ENCODE measurements at regions not wholly inside any gene's neighbourhood (a gene's known extent, or its start where the extent isn't known, plus 50 kb on each side); places are given as distances from the start of the nearest gene placed in this dataset.

- DNase-seq (ENCODE audit: low read depth): no peak
Measured at GRCh38 chr5:74288448-74289108, 351.9 kb downstream of the ENC1 start.

GRCh38 chr5:74288038-74288437, 352.5 kb downstream of the ENC1 start:
- DNase-seq (ENCODE audit: low read depth): no peak

- no peak for DNase-seq (ENCODE audit: low read depth)
Measured at GRCh38 chr5:74286734-74287695, 353.5 kb downstream of the ENC1 start.

- no peak for DNase-seq (ENCODE audit: low read depth)
Measured at GRCh38 chr5:74285675-74286280, 354.8 kb downstream of the ENC1 start.

- DNase-seq (ENCODE audit: low read depth): no peak
Measured at GRCh38 chr5:74282490-74282889, 358.0 kb downstream of the ENC1 start.

GRCh38 chr5:74281166-74281565, 359.4 kb downstream of the ENC1 start:
- no peak for DNase-seq (ENCODE audit: low read depth)

- DNase-seq (ENCODE audit: low read depth): no peak
Measured at GRCh38 chr5:74280306-74280705, 360.2 kb downstream of the ENC1 start.

- DNase-seq (ENCODE audit: low read depth): no peak
Measured at GRCh38 chr5:74279244-74279643, 361.3 kb downstream of the ENC1 start.

- no peak for DNase-seq (ENCODE audit: low read depth)
Measured at GRCh38 chr5:74277418-74277817, 363.1 kb downstream of the ENC1 start.

GRCh38 chr5:74275171-74275992, 365.1 kb downstream of the ENC1 start:
- no peak for DNase-seq (ENCODE audit: low read depth)

- DNase-seq (ENCODE audit: low read depth): no peak
Measured at GRCh38 chr5:74274326-74274725, 366.2 kb downstream of the ENC1 start.

- DNase-seq (ENCODE audit: low read depth): no peak
Measured at GRCh38 chr5:74272831-74273451, 367.6 kb downstream of the ENC1 start.

- no peak for DNase-seq (ENCODE audit: low read depth)
Measured at GRCh38 chr5:74272024-74272775, 368.3 kb downstream of the ENC1 start.

GRCh38 chr5:74268297-74268696, 372.2 kb downstream of the ENC1 start:
- no peak for DNase-seq (ENCODE audit: low read depth)

- DNase-seq (ENCODE audit: low read depth): no peak
Measured at GRCh38 chr5:74266836-74267235, 373.7 kb downstream of the ENC1 start.

GRCh38 chr5:74266132-74266531, 374.4 kb downstream of the ENC1 start:
- no peak for DNase-seq (ENCODE audit: low read depth)

GRCh38 chr5:74262544-74263207, 377.9 kb downstream of the ENC1 start:
- DNase-seq (ENCODE audit: low read depth): no peak

GRCh38 chr5:74261866-74262265, 378.7 kb downstream of the ENC1 start:
- DNase-seq (ENCODE audit: low read depth): no peak

GRCh38 chr5:74261421-74261820, 379.1 kb downstream of the ENC1 start:
- no peak for DNase-seq (ENCODE audit: low read depth)

- no peak for DNase-seq (ENCODE audit: low read depth)
Measured at GRCh38 chr5:74259572-74259971, 381.0 kb downstream of the ENC1 start.

Data from stimulated activated CD8-positive, alpha-beta memory T cell treated with anti-CD3 and anti-CD28 coated beads, Interleukin-12 subunit alpha, Interleukin-12 subunit beta, amount 100 ng/mL, for 4 hours (primary cell).